ENCODE measurements at regions not wholly inside any gene's neighbourhood (a gene's known extent, or its start where the extent isn't known, plus 50 kb on each side); places are given as distances from the start of the nearest gene placed in this dataset.

DNA sequence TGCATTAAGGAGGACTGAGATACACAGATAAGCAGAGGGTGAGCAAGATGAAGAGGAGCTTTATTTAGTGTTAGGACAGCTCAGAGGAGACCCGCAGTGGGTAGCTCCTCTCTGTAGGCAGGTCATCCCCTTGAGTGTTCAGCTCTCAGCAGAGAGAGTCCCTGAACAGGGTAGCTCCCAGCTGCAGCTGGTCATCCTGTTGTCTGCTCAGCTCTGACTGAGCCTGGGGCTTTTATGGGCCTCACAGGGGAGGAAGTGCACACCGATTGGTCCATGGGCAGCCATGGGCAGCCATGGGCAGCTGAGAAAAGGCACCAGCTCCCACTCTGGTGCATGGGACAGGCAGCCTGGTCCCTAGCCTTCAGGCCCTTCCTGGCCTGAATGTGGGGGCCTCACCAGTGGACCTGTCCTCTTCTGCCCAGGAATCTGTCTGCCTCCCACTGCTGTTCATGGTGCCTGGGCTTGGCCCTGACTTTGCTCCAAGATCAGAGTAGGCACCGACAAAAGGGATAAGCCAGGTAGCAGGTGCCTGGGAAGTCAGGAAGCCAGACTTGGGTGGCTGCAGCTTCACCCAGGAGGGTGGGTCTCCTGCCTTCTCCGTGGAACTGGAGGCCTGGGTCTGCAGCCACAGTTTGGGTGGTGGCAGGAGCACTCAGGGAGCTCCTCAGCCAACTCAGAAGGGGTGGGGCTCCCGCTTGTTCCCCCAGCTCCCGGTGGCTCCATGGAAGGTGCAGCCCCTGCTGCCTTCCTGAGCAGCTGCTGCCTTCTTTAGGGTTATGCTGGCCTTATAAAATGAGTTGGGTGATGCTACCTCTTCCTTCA, 54.7 kb downstream of the MYEOV start:
- no peak for DNase-seq (ENCODE audit: low spot score)
- intact Hi-C loops (cut with DNase I), result no loop called here

DNA sequence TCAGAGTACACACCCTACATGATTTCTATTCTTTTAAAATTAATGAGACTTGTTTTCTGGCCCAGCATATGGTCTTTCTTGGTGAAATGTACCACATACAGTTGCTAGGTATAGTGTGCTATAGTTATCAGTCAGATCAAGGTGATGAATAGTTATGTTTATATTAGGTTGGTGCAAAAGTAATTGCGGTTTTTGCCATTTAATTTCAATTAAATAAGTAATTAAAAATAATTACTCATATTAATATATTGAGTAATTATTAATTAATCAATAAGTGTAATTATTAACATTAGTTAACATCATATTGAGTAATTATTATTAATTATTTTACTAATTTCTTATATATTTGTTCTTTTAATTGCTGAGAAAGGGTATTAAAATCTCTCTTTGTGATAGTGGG, 56.1 kb downstream of the MYEOV start:
- intact Hi-C loops (cut with DNase I), result no loop called here

DNA sequence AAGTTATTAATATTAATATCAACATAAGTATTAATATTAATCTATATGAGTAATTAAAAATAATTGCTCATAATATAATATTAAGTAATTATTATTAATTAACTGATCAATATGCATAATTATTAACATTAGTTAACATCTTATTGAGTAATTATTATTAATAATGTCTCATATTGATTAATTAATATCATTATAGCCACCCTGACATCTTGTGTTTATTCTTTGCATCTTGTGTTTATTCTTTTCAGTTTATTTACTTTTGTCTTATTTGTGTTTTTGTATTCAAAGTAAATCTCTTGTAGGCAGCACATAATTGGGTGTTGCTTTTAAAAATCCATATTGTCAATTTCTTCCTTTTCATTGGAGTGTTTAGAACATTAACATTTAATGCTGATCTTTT, 56.6 kb downstream of the MYEOV start:
- DNase-seq (ENCODE audit: low spot score), result no peak
- intact Hi-C loops (cut with DNase I), result no loop called here

More for the DNA sequence above, 56.1 kb downstream of the MYEOV start:
- DNase-seq (ENCODE audit: low spot score), result no peak

DNA sequence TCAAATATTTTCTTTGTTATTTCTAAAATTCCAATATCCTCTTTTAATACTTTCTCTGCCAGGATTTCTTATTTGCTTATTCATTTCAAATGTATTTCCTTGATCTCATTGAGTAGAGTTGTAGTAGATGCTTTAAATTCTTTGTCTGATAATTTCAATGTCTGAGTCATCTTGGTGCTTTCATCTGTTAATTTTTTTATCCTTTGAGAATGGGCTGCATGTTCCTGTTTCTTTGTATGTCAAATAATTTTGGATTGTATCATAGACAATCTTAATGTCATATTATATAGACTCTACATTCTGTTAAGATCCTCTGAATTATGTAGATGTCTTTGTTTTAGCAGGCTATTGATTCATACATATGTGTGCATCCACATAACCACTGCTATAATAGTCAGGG, 57.5 kb downstream of the MYEOV start:
- intact Hi-C loops (cut with DNase I), result no loop called here
- DNase-seq (ENCODE audit: low spot score), result no peak

DNA sequence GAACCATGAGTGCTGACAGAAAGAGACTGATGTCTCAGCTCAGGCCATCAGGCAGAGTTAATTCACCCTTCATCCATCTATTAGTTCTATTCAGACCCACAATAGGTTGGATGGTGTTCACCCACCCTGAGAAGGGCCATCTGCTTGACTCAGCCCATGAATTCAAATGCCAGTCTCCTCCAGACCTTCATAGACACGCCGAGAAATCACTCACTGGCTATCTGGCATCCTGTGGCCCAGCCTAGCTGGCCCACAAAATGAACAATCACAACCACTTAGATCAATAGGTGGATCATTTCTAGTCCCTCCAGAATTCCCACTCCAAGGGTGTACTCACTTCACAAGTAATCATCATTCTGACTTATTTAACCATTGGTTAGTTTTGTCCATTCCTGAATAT, 58.2 kb downstream of the MYEOV start:
- intact Hi-C loops (cut with DNase I), result no loop called here
- DNase-seq (ENCODE audit: low spot score), result no peak

DNA sequence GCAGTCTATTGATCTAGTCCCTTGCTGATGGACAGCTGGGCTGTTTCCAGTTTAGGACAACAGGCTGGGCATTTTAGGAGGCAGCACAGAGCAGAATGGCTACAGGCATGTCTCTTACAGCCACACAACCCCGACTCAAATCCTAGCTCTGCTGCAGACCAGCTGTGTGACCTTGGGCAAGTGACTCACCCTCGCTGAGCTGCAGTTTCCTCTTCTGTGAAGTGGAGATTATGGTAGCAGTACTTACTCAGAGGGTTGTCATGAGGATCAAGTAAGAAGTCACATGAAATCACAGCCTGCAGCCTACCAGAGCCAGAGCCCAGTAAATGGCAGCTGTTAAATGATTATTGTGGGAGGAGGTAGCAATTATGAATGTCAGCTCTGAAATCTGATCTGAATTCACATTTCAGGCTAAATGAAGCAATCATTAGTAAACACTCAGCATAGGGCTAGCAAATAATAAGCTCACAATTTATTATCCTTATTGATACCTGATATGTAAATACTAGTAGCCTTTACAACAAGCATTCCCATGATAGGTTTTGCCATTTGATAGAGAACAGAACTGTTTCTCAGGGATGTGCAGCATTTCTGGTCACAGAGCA, 58.9 kb downstream of the MYEOV start:
- intact Hi-C loops (cut with DNase I), result no loop called here
- DNase-seq (ENCODE audit: low spot score), result peak; percentile 31

DNA sequence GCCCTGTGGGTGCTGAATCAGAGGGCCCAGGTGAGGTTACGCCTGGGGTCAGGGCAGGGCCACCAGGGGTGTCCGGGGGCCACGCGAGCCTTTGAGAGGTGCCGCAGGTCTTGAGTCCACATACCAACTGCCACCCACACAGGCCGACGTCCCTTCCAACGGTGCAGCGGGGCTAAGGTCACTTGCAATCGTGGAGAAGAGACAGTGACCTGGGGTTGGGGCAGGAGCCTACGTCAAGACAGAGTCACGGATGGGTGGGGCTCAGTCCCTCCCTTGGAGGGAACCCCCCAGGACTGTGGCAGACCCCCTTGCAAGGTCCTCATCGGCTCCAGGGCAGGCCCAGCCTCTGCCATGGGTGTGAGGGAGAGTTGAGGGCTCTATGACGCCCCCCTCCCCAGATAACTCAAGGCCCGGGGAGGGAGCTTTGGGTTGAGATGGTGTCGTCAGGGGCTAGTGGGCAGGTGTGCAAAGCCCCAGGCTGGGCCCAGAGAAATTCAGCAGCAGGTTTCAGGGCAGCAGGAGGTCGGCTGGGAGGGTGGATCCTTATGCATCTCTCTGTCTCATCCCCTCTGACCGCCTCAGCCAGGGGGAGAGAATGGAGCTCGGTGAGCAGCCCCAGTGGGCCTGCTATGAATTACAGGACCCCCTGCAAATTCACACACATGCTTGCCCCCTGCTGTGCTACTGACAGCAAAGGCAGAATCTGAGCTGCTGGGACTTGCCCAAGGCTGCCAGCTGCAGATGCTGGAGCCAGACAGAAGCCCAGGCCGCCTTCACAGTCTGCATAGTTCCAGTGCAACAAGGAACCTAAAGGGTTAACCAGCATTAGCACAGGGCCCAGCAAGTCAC, 60.0 kb downstream of the MYEOV start:
- DNase-seq (ENCODE audit: low spot score), result peak; percentile 53
- intact Hi-C loops (cut with DNase I), result no loop called here

DNA sequence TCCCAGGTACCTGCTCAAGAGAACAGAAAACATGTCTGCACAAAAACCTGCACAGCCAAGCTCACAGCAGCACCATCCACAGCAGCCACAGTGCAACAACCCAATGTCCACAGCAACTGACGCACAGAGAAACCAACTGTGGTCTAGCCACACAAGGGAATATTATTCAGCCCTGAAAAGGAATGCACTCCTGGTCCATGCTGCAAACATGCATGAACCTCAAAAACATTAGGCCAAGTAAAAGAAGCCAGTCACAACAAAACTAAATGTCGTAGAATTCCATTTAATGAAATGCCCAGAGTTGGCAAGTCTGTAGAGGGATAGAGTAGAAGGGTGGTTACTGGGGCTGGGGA, 60.6 kb downstream of the MYEOV start:
- intact Hi-C loops (cut with DNase I), result no loop called here
- DNase-seq (ENCODE audit: low spot score), result no peak

DNA sequence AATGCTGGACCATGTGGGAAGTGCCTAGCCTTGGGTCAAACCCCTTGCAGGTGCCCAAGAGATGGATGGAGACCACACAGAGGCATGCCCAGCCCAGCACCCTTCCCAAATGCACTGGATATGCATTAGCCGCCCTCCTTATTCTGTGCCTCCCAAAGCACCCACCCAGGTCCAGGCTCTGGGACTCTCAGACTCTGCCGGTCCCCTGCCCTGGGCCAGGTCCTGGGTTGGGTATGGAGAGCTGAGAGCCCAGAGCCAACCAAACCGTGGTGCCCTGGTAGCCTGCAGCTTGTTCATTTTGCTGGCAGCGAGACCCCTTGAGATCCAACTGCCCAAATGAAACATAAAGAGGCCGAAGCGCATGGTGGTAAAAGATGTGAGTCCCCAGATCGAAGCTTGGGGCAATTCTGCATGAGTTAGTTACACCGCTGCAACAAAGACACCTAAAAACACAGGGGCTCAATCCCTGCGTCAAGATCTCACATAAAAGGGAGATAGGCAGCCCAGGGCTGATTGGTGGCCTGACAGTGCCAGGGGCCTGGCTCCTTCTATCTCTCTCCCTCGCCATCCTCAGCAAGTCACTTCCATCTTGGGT, 61.5 kb downstream of the MYEOV start:
- intact Hi-C loops (cut with DNase I), result no loop called here
- peak; percentile 31 for DNase-seq (ENCODE audit: low spot score)

DNA sequence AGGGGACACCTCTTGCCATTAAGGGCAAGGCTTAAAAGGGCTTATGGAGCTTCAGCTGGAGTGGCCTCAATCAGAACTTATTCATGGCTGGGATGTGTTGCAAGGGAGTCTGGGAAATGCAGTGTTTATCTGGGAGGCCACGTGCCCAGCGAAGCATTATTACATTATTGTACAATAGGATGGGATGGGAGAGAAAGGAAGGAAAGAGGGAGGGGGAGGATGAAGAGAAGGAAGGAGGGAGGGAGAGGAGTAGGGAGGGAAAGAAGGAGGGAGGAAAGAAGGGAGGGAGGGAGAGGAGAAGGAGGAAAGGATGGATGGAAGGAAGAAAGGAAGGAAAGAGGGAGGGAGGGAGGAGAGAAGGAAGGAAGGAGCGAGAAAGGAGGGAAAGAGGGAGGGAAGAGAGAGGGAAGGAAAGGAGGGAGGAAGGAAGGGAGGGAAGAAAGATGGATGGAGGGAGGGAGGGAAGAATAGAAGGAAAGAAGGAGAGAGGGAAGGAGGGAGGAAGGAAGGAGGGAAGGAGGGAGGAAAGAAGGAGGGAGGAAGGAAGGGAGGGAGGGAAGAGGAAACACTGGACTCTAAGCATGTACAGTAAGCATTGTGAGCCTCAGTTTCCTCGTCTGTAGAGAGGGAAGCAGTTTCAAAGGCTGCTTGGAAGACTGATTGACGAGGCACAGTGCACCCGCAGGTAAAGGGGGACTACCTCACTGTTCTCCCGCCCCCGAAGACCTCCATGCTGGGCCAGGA, 62.2 kb downstream of the MYEOV start:
- intact Hi-C loops (cut with DNase I), result no loop called here
- no peak for DNase-seq (ENCODE audit: low spot score)

DNA sequence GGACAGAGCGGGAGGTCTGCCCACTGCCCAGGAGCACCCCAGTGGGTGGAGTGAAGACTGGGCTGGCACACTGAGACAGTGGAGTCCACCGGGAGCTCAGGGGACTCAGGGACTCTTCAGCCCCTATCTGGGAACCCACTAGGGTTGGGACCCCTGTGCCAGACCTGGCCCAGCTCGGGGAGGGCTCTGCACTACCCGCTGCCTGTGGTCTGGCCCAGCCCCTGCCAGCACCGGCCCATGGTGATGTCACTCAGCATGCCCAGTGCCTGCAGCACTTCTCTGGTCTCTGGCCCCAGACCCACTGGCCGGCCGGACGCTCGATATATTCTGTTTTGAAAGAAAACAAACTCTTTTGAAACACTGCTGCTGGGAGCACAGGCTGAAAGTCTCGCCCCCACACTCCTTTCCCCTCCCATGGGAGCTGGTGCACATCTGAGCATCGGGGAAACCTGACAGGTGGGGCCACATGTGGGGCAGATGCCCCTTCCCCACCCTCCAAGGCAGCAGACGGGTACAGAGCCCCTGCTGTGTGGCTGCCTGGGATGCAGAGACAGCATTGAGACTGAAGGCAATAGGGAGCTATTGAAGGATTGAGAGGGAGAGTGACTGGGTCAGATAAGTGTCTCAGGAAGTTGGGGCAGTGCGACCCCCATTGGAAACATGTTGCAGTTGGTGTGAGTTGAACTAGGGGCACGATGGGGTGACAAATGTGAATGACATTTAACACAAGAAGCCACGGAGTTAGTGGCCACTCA, 62.9 kb downstream of the MYEOV start:
- peak; percentile 63 for DNase-seq (ENCODE audit: low spot score)
- intact Hi-C loops (cut with DNase I), result no loop called here

DNA sequence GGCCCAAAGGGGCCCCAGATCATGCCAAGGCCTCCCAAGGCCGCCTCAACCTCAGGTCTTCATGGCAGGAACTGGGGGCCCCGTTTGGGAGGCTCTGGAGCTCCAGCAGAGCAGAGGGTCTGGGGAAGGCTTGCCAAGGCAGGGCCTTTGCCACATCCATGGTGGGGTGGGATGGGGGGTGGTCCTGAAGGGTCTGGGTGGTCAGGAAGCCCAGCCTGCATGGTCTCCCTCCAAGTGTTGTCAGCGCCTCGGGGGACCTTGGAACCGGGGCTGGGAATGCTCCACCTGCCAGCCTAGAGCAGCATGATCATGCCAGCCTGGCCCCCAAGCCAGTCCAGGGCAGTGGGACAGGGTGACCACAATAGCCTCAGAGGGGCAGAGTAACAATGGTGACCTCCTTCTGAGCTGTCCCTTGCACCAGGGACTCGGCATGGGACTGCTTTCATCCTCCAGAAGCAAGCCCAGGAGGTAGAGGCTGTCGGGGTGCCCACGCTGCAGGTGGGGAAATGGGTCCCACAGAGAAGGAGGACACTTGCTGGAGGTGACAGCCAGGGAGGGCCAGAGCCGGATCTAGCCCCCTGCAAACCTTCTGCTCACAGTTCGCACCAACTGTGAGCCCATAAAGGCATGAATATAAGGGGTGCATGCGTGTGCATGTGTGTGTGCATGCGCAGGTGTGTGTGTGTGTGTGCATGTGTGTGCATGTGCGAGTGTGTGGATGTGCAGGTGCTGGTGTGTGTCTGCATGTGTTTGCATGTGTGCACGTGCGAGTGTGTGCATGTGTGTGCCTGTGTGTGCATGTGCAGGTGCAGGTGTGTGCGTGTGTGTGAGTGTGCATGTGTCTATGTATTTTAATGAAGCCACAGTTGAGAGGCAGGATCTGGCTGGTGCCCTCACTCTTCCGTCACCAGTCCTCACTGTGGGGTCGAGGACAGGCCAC, 63.8 kb downstream of the MYEOV start:
- DNase-seq (ENCODE audit: low spot score), result peak; percentile 66
- intact Hi-C loops (cut with DNase I), result no loop called here

DNA sequence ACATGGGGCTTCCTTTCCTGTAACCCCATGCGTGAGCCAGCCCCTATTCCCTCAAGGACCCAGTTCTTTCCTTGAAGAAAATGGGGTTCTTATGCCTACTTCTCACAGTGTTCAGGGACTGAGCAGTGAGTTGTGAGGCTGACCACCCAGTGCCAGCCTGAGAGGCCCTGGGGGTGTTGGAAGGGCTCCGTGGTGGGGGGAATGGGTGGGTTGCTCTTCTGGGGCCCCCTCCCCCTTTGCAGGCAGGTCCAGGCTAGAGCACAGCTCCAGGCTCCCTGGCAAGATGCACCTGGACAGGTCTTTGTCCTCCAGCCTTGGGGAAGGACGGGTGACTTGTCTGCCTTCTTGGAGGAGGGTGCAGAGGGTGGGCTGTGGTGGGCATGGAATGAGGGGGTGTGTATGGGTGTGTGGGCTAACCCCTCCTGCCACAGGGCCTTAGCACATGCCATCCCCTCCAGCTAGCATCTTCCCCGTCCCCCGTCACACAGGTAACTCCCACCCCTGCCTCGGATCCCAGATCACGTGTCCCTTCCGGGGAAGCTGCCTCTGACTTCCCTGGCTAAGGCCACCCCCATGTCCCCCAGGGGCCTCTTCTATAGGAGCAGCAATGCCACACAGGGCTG, 64.6 kb downstream of the MYEOV start:
- peak; percentile 35 for DNase-seq (ENCODE audit: low spot score)
- intact Hi-C loops (cut with DNase I), result no loop called here

DNA sequence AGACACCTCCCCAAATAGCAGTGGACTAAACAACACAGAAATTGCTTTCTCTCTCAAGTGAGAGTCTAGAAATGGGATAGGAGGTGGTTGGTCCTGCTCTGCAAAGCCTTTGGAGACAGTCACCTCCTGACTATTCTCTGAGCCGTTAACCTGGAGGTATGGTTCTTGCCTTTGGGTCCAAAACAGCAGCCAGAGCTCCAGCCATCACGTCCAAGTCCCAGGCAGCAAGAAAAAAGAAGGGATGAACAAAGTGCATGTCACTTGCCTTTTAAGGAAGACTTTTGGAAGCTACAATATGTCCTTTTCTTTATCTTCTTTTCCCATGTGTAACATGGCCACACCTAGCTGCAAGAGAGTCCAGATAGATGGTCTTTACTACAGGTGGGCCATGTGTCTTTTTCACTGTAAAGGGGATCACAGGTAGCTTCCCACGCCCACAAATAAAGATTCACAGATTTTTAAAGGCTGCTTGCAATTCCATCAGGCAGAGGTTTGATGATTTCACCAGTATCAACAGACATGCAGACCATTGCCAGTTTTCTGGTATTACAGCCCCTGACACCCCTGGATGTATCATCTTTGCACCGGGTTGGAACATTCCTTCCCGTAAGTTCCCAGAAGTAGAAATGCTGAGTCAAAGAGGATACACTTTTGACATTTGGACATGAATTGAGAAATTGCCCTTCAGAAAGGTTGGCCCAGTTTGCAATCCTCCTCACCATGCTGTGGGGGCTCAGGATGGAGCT, 66.0 kb downstream of the MYEOV start:
- DNase-seq (ENCODE audit: low spot score), result peak; percentile 38
- intact Hi-C loops (cut with DNase I), result no loop called here

DNA sequence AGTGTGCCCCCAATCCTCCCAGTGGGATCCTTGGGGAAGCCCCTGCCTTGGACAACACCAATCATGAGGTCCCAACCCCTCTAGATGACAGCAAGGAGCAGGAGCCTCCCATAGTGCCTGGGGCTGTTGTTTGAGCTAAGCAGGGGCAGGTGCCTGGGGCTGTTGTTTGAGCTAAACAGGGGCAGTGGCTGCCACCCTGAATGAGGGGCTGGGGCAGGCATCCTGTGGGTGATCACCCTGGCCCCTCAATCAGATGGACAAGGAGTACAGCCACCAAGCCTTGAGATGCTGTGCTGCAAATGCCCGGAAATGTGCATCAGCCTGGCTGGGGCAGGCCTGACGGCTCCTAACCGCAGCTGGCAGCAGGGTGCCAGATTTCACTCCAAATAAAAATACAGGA, 66.7 kb downstream of the MYEOV start:
- intact Hi-C loops (cut with DNase I), result no loop called here

DNA sequence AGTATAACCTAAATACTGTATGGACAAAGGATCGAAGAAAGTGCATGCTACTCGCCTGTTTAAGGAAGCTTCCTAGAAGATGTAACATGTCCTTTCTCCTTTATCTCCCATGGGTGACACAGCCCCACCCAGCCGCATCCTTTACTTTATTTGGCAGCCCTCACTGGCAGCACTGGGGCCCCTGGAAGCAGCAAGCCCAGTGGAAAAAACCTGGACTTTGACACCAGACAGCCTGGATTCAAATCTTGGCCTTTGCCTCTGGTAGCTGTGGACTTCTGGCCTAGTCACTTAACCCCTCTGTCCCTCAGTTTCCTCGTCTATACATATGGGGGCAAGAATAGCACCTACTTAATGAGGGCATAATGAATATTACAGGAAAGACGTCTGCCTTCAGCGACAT, 67.1 kb downstream of the MYEOV start:
- peak; percentile 19 for DNase-seq (ENCODE audit: low spot score)
- intact Hi-C loops (cut with DNase I), result no loop called here

More for the DNA sequence above, 66.7 kb downstream of the MYEOV start:
- peak; percentile 33 for DNase-seq (ENCODE audit: low spot score)

DNA sequence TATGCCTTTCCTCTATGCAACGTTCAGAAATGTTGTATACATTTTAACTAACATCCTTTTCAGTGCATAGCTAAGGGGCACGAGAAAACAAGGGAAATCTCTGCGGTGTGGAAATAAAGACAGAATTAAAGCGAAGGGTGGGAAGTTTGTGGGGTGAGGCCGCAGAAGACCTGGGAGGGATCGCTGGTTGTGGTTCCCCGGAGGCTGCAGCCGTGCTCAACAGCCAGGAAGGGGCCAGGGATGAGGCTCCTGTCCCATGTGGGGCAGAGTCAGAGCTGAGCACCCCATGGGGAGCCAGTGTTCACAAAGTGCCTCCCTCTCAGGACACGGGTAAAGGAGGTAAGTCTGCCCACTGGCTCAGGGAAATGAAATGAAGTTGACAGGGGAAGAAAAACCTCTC, 67.5 kb downstream of the MYEOV start:
- DNase-seq (ENCODE audit: low spot score), result peak; percentile 36
- intact Hi-C loops (cut with DNase I), result no loop called here

Measured in cardiac septum (tissue), 1 donor.